IMR-90 (cell line): ENCODE measurements at regions not wholly inside any gene's neighbourhood (a gene's known extent, or its start where the extent isn't known, plus 50 kb on each side); places are given as distances from the start of the nearest gene placed in this dataset.

Source experiments
- CTCF ChIP-seq: conservative IDR thresholded peaks from 2 replicates; pipeline ENCODE4 v1.5.1; 2012; ENCODE audit warnings: mild to moderate bottlenecking, low read depth, low read length, improper control_type of control experiment
- MXI1 ChIP-seq: IDR thresholded peaks from 2 replicates; pipeline ENCODE4 v1.6.1; 2012; ENCODE audit warnings: low read depth, mild to moderate bottlenecking, low read length, moderate library complexity, borderline replicate concordance

GRCh38 chr7:155172141-155172540 lies 102.0 kb downstream of the HTR5A start:
- TF ChIP-seq CTCF (no peak), MXI1 (no peak)
